Muscle layer of colon (tissue), 2 donors: ENCODE measurements at regions not wholly inside any gene's neighbourhood (a gene's known extent, or its start where the extent isn't known, plus 50 kb on each side); places are given as distances from the start of the nearest gene placed in this dataset.

Experiments used
- H3K27ac ChIP-seq: one replicate; pipeline ENCODE4 v1.7.0; 2013; ENCODE audit warnings: low read depth, mild to moderate bottlenecking, low read length, moderate library complexity
- H3K27me3 ChIP-seq, 2 donors: one replicate each; pipeline ENCODE4 v1.7.0; 2013; ENCODE audit warnings: low read length in 2 of 2, mild to moderate bottlenecking in 2 of 2; ENCODE audit not compliant: insufficient read depth in 2 of 2, control insufficient read depth in 1 of 2
- H3K36me3 ChIP-seq: one replicate; pipeline ENCODE4 v1.7.0; 2013; ENCODE audit warnings: mild to moderate bottlenecking, low read length; ENCODE audit not compliant: insufficient read depth
- H3K4me1 ChIP-seq: one replicate; pipeline ENCODE4 v1.7.0; 2013; ENCODE audit warnings: mild to moderate bottlenecking, low read length; ENCODE audit not compliant: insufficient read depth
- H3K4me3 ChIP-seq, 2 donors: one replicate each; pipeline ENCODE4 v1.7.0; 2013; ENCODE audit warnings: low read length in 2 of 2, low read depth in 1 of 2, mild to moderate bottlenecking in 1 of 2, moderate library complexity in 1 of 2
- H3K9ac ChIP-seq: one replicate; pipeline ENCODE4 v1.7.0; 2013; ENCODE audit warnings: low read length
- H3K9me3 ChIP-seq: one replicate; pipeline ENCODE4 v1.7.0; 2013; ENCODE audit warnings: mild to moderate bottlenecking, low read length
- donor health status: abdominal sarcoma.
- donor health status: Adenocarcinoma of cecum.

DNA sequence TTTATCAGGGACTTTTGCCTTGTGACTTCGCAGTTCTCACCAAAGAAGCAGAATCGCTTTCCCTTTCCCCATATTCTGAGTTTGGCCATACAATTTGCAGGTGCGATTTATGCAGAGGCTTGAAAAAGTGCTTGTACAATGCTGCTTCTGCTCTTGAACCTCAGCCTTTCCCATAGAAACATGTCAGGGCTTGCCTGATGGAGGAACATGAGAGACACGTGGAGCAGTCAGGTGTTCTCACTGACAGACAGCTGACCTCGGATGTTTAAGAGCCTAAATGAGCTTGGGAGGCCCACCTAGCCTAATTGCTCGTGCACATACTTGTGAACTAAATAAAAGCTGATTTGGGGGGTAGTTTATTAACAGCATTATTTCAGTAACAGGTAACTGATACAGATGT lies 290.0 kb downstream of the S1PR1 start:
- no peak overlapping the region for H3K9ac ChIP-seq

DNA sequence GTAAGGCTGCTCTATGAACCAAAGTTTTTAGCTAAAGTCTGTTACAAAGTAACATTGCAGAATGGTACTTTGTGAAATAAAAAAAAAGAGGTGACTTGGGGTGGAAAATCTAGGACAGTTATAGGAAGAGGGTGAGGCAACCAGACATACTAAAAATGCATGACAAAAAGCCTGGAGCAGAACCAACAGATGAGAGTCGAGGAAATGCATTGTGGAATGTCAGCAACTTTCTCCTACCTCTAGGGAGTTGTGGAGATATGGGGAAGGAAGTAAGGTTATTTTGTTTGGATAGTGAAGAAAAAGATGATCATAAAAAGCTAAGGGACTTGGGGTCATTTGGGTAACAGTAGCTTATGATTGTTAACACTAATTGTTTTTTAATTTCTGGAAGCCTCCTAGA lies 295.6 kb downstream of the S1PR1 start:
- Histone ChIP-seq H3K4me1 (no peaks in the 10 kb centered on the region), H3K4me3 (no peak overlapping the region), H3K9ac (no peak overlapping the region), H3K9me3 (no peaks in the 10 kb centered on the region), H3K36me3 (no peaks in the 10 kb centered on the region), H3K27me3 (no peaks in the 10 kb centered on the region), H3K27ac (no peak overlapping the region)

More for the DNA sequence above, 290.0 kb downstream of the S1PR1 start:
- H3K4me1 ChIP-seq: no peaks in the 10 kb centered on the region
- H3K27ac ChIP-seq: no peak overlapping the region
- H3K9me3 ChIP-seq: no peaks in the 10 kb centered on the region
- no peaks in the 10 kb centered on the region for H3K27me3 ChIP-seq
- H3K4me3 ChIP-seq: no peak overlapping the region
- H3K36me3 ChIP-seq: no peaks in the 10 kb centered on the region

GRCh38 chr1:101540161-101540560 lies 303.3 kb downstream of the S1PR1 start:
- H3K9me3 ChIP-seq: no peaks in the 10 kb centered on the region
- H3K9ac ChIP-seq: no peak overlapping the region
- H3K4me3 ChIP-seq: no peak overlapping the region
- no peak overlapping the region for H3K27ac ChIP-seq
- H3K36me3 ChIP-seq: no peaks in the 10 kb centered on the region
- no peaks in the 10 kb centered on the region for H3K4me1 ChIP-seq
- no peaks in the 10 kb centered on the region for H3K27me3 ChIP-seq

GRCh38 chr1:101546885-101547284 lies 310.1 kb downstream of the S1PR1 start:
- Histone ChIP-seq H3K4me3 (no peak overlapping the region), H3K27ac (no peak overlapping the region), H3K4me1 (peaks cover 4% of the 10 kb centered on the region), H3K9ac (no peak overlapping the region), H3K36me3 (no peaks in the 10 kb centered on the region), H3K27me3 (no peaks in the 10 kb centered on the region), H3K9me3 (no peaks in the 10 kb centered on the region)

- Histone ChIP-seq H3K9me3 (no peaks in the 10 kb centered on the region), H3K9ac (no peak overlapping the region), H3K4me3 (no peak overlapping the region), H3K27ac (no peak overlapping the region), H3K4me1 (peaks cover 4% of the 10 kb centered on the region), H3K36me3 (no peaks in the 10 kb centered on the region), H3K27me3 (no peaks in the 10 kb centered on the region)
Observed at GRCh38 chr1:101547357-101547756, 310.5 kb downstream of the S1PR1 start.

GRCh38 chr1:101548376-101548775 lies 311.6 kb downstream of the S1PR1 start:
- H3K4me3 ChIP-seq: no peak overlapping the region
- no peaks in the 10 kb centered on the region for H3K9me3 ChIP-seq
- H3K27ac ChIP-seq: no peak overlapping the region
- H3K27me3 ChIP-seq: no peaks in the 10 kb centered on the region
- no peaks in the 10 kb centered on the region for H3K36me3 ChIP-seq
- peaks cover 4% of the 10 kb centered on the region for H3K4me1 ChIP-seq
- H3K9ac ChIP-seq: no peak overlapping the region

DNA sequence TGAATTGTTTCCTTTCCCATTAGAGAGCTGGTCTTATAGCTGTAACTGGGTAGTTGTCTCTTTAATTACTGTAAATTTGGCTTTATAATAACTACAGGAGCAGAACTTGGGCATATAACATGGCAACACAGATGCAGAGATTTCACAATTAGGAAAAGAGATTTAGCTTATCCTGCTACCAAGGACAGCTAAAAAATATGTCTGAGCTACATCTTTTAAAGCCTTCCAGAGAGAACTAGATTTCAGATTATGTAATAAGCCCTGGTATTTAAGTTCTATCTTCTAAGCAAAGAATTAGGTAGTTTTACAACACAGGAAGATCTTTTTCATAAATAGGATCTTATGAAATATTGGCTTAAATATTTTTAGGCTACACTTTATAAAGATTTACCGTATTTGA lies 313.8 kb downstream of the S1PR1 start:
- H3K9me3 ChIP-seq: no peaks in the 10 kb centered on the region
- no peaks in the 10 kb centered on the region for H3K36me3 ChIP-seq
- no peaks in the 10 kb centered on the region for H3K27me3 ChIP-seq
- no peak overlapping the region for H3K4me3 ChIP-seq
- H3K9ac ChIP-seq: no peak overlapping the region
- no peak overlapping the region for H3K27ac ChIP-seq
- H3K4me1 ChIP-seq: peaks cover 4% of the 10 kb centered on the region

- H3K4me1 ChIP-seq: no peaks in the 10 kb centered on the region
- H3K4me3 ChIP-seq: no peak overlapping the region
- no peak overlapping the region for H3K9ac ChIP-seq
- no peaks in the 10 kb centered on the region for H3K27me3 ChIP-seq
- H3K27ac ChIP-seq: no peak overlapping the region
- H3K36me3 ChIP-seq: no peaks in the 10 kb centered on the region
- no peaks in the 10 kb centered on the region for H3K9me3 ChIP-seq
Observed at GRCh38 chr1:101566883-101567538, 330.2 kb downstream of the S1PR1 start.

DNA sequence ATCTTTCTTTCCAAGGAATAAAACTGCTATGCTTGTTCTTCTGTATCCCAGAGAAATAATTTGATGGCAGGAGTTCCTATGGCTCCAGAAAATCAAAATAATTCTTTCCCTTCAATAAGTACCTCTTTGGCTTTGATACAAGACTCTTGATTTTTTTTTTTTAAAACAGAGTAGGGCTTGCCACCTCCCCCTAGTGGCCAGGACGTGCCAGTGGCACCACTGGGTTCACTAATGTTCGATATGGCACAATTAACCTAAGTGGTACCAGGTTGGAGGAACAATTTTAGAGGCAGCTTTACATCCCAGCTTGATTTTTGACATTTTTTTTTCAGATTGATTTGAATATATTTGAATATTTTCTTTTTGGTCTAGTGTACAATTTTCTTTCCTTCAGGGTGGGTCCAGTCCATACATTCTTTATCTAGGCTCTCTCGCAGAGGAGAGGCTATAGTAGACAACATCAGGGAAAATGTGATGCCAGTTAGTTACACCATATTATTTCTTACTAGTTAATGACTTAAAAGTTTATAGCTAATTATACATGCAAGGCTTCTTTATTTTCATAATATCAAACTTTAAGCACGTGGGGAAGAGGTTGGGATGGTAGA lies 330.9 kb downstream of the S1PR1 start:
- Histone ChIP-seq H3K9ac (no peak overlapping the region), H3K4me3 (no peak overlapping the region), H3K9me3 (no peaks in the 10 kb centered on the region), H3K4me1 (no peaks in the 10 kb centered on the region), H3K36me3 (no peaks in the 10 kb centered on the region), H3K27me3 (no peaks in the 10 kb centered on the region), H3K27ac (no peak overlapping the region)

DNA sequence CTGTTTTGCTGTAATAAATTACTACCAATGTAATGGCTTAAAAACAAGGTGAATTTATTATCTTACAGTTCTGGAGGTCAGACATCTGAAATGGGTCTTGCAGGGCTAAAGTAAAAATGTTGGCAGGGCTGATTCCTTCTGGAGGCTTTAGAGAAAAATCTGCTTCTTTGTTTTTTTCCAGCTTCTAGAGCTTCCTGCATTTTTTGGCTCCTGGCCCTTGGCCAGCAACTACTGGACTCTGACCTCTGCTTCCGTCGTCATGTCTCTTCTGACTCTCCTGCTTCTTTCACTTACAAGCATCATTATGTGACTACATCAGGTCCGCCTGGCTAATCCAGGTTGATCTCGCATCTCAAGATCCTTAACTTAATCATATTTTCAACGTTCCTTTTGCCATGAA lies 350.9 kb downstream of the S1PR1 start:
- H3K4me3 ChIP-seq: no peak overlapping the region

DNA sequence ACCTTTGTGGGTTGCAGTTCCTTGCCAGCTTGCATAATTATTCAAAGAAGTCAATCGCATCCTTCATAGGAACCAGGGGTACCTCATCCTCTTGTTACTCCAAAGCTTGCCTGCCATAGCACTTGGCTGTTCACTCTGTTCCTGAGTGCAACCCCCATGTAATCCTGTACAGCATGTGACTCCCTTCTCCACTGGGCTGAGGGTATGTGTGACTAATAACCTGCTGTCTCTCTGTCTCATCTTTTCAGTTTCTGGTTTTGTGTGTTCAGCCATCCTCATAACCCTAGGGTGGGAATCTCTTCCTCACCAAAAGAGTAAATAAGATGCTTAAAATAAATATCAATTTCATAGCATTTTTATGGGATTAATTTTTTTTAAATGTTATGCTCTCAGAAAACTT lies 351.9 kb downstream of the S1PR1 start:
- Histone ChIP-seq H3K27ac (no peak overlapping the region), H3K27me3 (no peaks in the 10 kb centered on the region), H3K9ac (no peak overlapping the region), H3K4me1 (no peaks in the 10 kb centered on the region), H3K36me3 (no peaks in the 10 kb centered on the region), H3K9me3 (no peaks in the 10 kb centered on the region), H3K4me3 (no peak overlapping the region)

More for the DNA sequence above, 350.9 kb downstream of the S1PR1 start:
- Histone ChIP-seq H3K4me1 (no peaks in the 10 kb centered on the region), H3K27me3 (no peaks in the 10 kb centered on the region), H3K27ac (no peak overlapping the region), H3K9ac (no peak overlapping the region), H3K36me3 (no peaks in the 10 kb centered on the region), H3K9me3 (no peaks in the 10 kb centered on the region)

GRCh38 chr1:101592845-101593244 lies 356.0 kb downstream of the S1PR1 start:
- H3K9me3 ChIP-seq: no peaks in the 10 kb centered on the region
- no peaks in the 10 kb centered on the region for H3K36me3 ChIP-seq
- H3K9ac ChIP-seq: no peak overlapping the region
- H3K27ac ChIP-seq: no peak overlapping the region
- H3K4me3 ChIP-seq: no peak overlapping the region
- H3K27me3 ChIP-seq: no peaks in the 10 kb centered on the region
- H3K4me1 ChIP-seq: no peaks in the 10 kb centered on the region
